CD8-positive, alpha-beta memory T cell (primary cell): ENCODE measurements at regions not wholly inside any gene's neighbourhood (a gene's known extent, or its start where the extent isn't known, plus 50 kb on each side); places are given as distances from the start of the nearest gene placed in this dataset.

Experiments used
- CTCF ChIA-PET: fragments of 350-600 bp; sonication (Branson Sonifier 250); formaldehyde crosslinking; loops from one replicate; lab custom pipeline; 2021; ENCODE audit warnings: antibody characterized with exemption; lab: Charles Lee
- POLR2A ChIA-PET: fragments of 350-600 bp; sonication (Branson Sonifier 250); formaldehyde crosslinking; loops from one replicate; lab custom pipeline; 2021; ENCODE audit warnings: antibody characterized with exemption; lab: Charles Lee
- DNase-seq, 5 donors: peaks; one replicate each; pipeline versions ENCODE4 v3.0.0 to v3.0.0-alpha.2; 2020 to 2022; ENCODE audit warnings: mixed read lengths in 1 of 5
- H3K27ac ChIP-seq: one replicate; pipeline ENCODE4 v1.7.0; 2013; ENCODE audit warnings: low read depth, mild to moderate bottlenecking, low read length, moderate library complexity
- H3K27me3 ChIP-seq: 2 replicates; pipeline ENCODE4 v1.7.0; 2013; ENCODE audit warnings: low read length, mild to moderate bottlenecking; ENCODE audit not compliant: insufficient read depth, poor library complexity, severe bottlenecking
- H3K36me3 ChIP-seq: 2 replicates; pipeline ENCODE4 v1.7.0; 2013; ENCODE audit warnings: mild to moderate bottlenecking, low read length, moderate library complexity; ENCODE audit not compliant: insufficient read depth
- H3K4me1 ChIP-seq: 2 replicates; pipeline ENCODE4 v1.7.0; 2013; ENCODE audit warnings: mild to moderate bottlenecking, low read length, moderate library complexity; ENCODE audit not compliant: insufficient read depth
- H3K4me3 ChIP-seq: 2 replicates; pipeline ENCODE4 v1.7.0; 2013; ENCODE audit warnings: mild to moderate bottlenecking, low read length
- H3K9me3 ChIP-seq: 2 replicates; pipeline ENCODE4 v1.7.0; 2013; ENCODE audit warnings: mild to moderate bottlenecking, low read length
- H3K27ac Mint-ChIP-seq, 8 donors: one replicate each; pipeline ENCODE4 v1.8.0; 2020 to 2021; ENCODE audit warnings: mixed read lengths in 8 of 8, mild to moderate bottlenecking in 6 of 8, inconsistent platforms in 3 of 8, moderate library complexity in 3 of 8
- H3K27me3 Mint-ChIP-seq, 2 donors: one replicate each; pipeline ENCODE4 v1.8.0; 2020 to 2021; ENCODE audit warnings: mixed read lengths in 2 of 2, mild to moderate bottlenecking in 1 of 2, moderate library complexity in 1 of 2
- H3K36me3 Mint-ChIP-seq, 3 donors: one replicate each; pipeline ENCODE4 v1.8.0; 2020 to 2021; ENCODE audit warnings: mixed read lengths in 3 of 3, inconsistent platforms in 1 of 3, mild to moderate bottlenecking in 1 of 3
- H3K4me1 Mint-ChIP-seq, 3 donors: one replicate each; pipeline ENCODE4 v1.8.0; 2020 to 2021; ENCODE audit warnings: mixed read lengths in 3 of 3, inconsistent platforms in 1 of 3, mild to moderate bottlenecking in 1 of 3
- H3K4me3 Mint-ChIP-seq, 7 donors: one replicate each; pipeline ENCODE4 v1.8.0; 2020 to 2021; ENCODE audit warnings: mixed read lengths in 7 of 7, mild to moderate bottlenecking in 6 of 7, moderate library complexity in 4 of 7, inconsistent platforms in 2 of 7
- H3K9me3 Mint-ChIP-seq, 5 donors: one replicate each; pipeline ENCODE4 v1.8.0; 2020 to 2022; ENCODE audit warnings: mixed read lengths in 5 of 5, mild to moderate bottlenecking in 3 of 5, moderate library complexity in 2 of 5, inconsistent platforms in 1 of 5

DNA sequence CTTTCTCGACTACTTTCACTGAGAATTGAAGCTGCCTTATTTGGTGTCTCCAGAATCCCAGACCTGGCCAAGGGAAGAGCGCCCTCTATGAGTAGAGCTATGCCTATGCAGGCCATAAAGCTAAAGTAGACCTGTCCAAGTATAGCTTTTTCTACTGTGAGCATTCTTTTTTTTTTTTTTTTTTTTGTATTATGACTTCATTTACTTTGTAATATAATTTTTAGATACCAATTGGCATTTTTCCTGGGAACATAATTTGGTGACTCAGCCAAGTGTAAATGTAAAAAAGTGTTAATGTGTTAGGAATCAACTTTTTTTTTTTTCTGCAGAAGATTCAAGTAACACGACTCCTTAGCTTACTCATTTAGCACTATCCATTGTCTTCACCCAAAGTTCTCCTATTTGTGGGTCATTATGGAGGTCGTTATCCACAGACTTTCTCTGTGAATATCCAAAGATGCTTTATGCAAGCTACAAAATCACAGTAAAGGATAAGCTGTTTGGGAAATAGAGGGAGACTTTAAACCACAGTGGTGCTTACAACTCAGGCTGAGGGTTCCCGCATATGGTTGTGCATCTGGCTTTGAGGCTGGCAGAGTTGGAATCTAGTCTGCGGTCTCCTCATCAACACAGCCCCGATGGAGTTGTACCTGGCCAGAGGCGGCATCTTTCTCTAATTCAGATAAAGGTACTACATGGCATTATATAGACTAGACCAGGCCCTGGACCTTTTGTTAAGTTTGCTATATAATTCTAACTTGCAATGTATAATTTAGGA is 1040.2 kb upstream of the SORCS1 start:
- Histone ChIP-seq H3K27me3 (no peaks in the 10 kb centered on the region), H3K9me3 (no peaks in the 10 kb centered on the region), H3K36me3 (no peaks in the 10 kb centered on the region), H3K4me3 (no peak overlapping the region), H3K4me1 (no peaks in the 10 kb centered on the region), H3K27ac (no peak overlapping the region)
- no peaks in the 10 kb centered on the region for H3K27me3 Mint-ChIP-seq
- POLR2A ChIA-PET = no interaction called here
- no peak for DNase-seq
- no peak overlapping the region for H3K27ac Mint-ChIP-seq
- peaks cover 2 to 22% (median 13%) of the 10 kb centered on the region in 5 donors for H3K9me3 Mint-ChIP-seq
- H3K4me1 Mint-ChIP-seq = no peaks in the 10 kb centered on the region
- peaks cover 0 to 2% (median 0%) of the 10 kb centered on the region in 3 donors for H3K36me3 Mint-ChIP-seq
- CTCF ChIA-PET = no interaction called here
- H3K4me3 Mint-ChIP-seq = no peak overlapping the region

DNA sequence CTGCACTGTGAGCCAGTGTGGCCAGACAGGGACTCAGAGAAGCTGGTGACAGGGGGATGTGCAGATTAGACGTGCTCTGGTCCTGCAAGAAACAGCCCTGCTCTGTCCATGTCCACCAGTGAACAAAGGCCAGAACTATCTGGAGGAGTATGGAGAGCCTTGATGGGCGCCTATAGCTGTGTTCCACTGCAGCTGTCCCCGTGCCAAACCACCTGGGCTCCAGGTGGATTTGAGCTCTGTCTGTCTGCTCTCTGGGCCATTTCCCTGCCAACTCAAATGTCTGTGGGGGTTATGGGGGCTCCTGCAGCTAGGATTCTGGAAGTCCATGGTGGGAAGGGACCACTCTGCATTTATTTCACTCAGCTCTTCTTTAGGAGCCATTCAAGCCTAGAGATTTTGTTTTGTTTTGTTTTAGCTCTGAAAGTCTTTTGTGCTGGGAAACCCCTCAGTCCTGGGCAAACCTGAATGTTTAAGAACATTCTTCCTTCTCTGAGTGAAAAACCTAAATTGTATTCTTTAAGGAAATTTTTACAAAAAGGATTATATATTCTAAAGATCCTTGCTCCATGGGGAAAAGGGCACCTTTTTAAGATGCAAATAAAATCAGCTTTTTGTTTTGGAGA is 1039.5 kb upstream of the SORCS1 start:
- ChIA-PET CTCF (no interaction called here), POLR2A (no interaction called here)
- DNase-seq = no peak
- H3K27me3 Mint-ChIP-seq = no peaks in the 10 kb centered on the region
- no peak overlapping the region for H3K4me3 Mint-ChIP-seq
- peaks cover 2 to 22% (median 12%) of the 10 kb centered on the region in 5 donors for H3K9me3 Mint-ChIP-seq
- Histone ChIP-seq H3K9me3 (no peaks in the 10 kb centered on the region), H3K4me3 (no peak overlapping the region), H3K27me3 (no peaks in the 10 kb centered on the region), H3K4me1 (no peaks in the 10 kb centered on the region), H3K36me3 (no peaks in the 10 kb centered on the region), H3K27ac (no peak overlapping the region)
- H3K27ac Mint-ChIP-seq = no peak overlapping the region
- H3K36me3 Mint-ChIP-seq = peaks cover 0 to 2% (median 0%) of the 10 kb centered on the region in 3 donors
- no peaks in the 10 kb centered on the region for H3K4me1 Mint-ChIP-seq

DNA sequence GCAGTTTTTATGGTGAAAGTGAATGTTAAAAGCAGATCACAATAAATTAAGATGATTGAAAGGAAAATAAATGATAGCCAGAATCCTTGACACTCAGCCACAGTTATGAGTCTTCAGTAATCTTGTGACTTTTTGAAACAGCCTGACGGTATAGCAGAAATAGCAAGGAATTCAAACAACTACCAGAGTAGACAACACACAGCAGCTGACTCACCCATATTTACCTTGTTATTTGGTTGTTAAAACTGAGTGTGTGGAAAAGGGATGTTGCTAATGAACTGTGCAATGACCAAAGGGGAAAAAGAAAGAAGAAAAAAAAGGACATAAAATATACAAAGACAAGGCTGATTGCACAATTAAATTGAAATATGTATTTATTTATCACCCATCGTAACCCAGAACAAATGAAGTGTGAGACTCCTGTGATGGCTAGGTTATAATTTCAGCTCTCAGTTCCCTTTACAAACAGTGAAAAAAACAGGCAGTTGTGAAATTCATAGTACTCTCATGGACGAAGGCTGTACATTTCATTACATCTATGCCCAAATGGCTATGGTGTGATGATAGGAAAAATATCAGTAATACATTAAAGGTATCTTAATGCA is 1023.0 kb upstream of the SORCS1 start:
- Histone ChIP-seq H3K27me3 (no peaks in the 10 kb centered on the region), H3K27ac (no peak overlapping the region), H3K36me3 (no peaks in the 10 kb centered on the region), H3K4me3 (no peak overlapping the region), H3K4me1 (no peaks in the 10 kb centered on the region), H3K9me3 (no peaks in the 10 kb centered on the region)
- peaks cover 8 to 30% (median 29%) of the 10 kb centered on the region in 5 donors for H3K9me3 Mint-ChIP-seq
- ChIA-PET POLR2A (no interaction called here), CTCF (no interaction called here)
- DNase-seq = no peak
- no peak overlapping the region for H3K27ac Mint-ChIP-seq
- H3K4me3 Mint-ChIP-seq = no peak overlapping the region
- H3K36me3 Mint-ChIP-seq = no peaks in the 10 kb centered on the region
- H3K4me1 Mint-ChIP-seq = no peaks in the 10 kb centered on the region
- H3K27me3 Mint-ChIP-seq = no peaks in the 10 kb centered on the region

DNA sequence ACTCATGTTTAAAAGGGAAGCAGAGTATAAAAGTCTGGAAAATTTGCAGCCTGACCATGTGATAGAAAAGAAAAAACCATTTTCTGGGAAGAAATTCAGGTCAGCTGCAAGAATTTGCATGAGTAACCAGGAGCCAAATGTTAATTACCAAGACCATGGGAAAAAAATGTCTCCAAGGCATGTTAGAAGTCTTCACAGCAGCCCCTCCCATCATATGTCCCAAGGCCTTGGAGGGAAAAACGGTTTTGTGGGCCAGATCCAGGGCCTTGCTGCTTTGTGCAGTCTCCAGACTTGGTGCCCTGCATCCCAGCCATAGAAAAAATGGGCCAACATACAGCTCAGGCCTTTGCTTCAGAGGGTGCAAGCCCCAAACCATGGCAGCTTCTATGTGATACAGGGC is 1019.6 kb upstream of the SORCS1 start:
- no peaks in the 10 kb centered on the region for H3K27me3 Mint-ChIP-seq
- no peak overlapping the region for H3K27ac Mint-ChIP-seq
- H3K36me3 Mint-ChIP-seq = no peaks in the 10 kb centered on the region

DNA sequence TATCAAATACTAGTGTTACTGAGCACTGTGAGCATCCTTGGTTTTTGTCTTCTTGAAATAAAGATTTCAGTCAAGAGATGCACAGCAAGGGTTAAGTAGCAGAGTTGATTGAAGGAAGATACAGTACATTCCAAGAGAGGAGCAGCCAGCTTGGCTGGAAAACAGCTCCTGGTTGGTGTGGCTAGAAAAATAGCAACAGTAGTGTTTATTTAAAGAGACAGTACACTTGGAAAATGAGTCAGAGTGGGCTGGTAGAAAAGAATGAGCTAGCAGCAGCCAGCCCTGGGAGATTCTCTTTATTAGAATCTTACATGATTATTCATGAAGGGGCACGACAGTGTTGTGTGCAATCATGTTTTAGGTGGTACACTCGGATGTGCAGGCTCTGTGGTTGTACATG is 1016.4 kb upstream of the SORCS1 start:
- H3K4me1 Mint-ChIP-seq = no peaks in the 10 kb centered on the region
- peaks cover 1 to 27% (median 22%) of the 10 kb centered on the region in 5 donors for H3K9me3 Mint-ChIP-seq
- no peaks in the 10 kb centered on the region for H3K36me3 Mint-ChIP-seq
- no peaks in the 10 kb centered on the region for H3K27me3 Mint-ChIP-seq
- Histone ChIP-seq H3K4me3 (no peak overlapping the region), H3K27me3 (no peaks in the 10 kb centered on the region), H3K9me3 (no peaks in the 10 kb centered on the region), H3K4me1 (no peaks in the 10 kb centered on the region), H3K36me3 (no peaks in the 10 kb centered on the region), H3K27ac (no peak overlapping the region)
- H3K4me3 Mint-ChIP-seq = no peak overlapping the region
- no peak for DNase-seq
- POLR2A ChIA-PET = no interaction called here
- CTCF ChIA-PET = no interaction called here
- no peak overlapping the region for H3K27ac Mint-ChIP-seq

More for the DNA sequence above, 1019.6 kb upstream of the SORCS1 start:
- Mint-ChIP-seq H3K9me3 (peaks cover 8 to 35% (median 29%) of the 10 kb centered on the region in 5 donors), H3K4me3 (no peak overlapping the region), H3K4me1 (no peaks in the 10 kb centered on the region)
- ChIA-PET CTCF (no interaction called here), POLR2A (no interaction called here)
- Histone ChIP-seq H3K27ac (no peak overlapping the region), H3K4me3 (no peak overlapping the region), H3K9me3 (no peaks in the 10 kb centered on the region), H3K4me1 (no peaks in the 10 kb centered on the region), H3K36me3 (no peaks in the 10 kb centered on the region), H3K27me3 (no peaks in the 10 kb centered on the region)
- DNase-seq = no peak

DNA sequence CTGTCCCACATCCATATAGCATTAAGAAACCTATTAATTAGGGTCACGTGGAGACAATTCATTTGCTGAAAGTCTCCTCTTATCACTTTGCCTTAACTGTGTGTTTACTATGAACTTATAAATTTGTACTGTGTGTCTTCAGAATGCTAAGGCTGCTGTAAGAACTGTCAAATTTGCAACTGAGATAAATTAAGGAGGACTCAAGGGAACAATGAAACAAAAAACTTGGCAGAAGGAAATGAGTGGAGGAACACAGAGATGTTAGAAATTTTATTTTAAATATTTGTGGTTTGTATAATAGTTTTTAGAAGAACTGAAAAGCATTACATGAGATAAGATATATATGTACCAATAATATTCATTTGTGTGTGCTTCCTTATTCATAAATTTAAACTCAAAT is 1005.3 kb upstream of the SORCS1 start:
- no peaks in the 10 kb centered on the region for H3K27me3 Mint-ChIP-seq
- no peak overlapping the region for H3K27ac Mint-ChIP-seq
- no peak overlapping the region for H3K4me3 Mint-ChIP-seq
- H3K9me3 ChIP-seq = no peaks in the 10 kb centered on the region
- no peaks in the 10 kb centered on the region for H3K27me3 ChIP-seq
- no peaks in the 10 kb centered on the region for H3K4me1 ChIP-seq
- H3K36me3 ChIP-seq = no peaks in the 10 kb centered on the region
- ChIA-PET POLR2A (no interaction called here), CTCF (no interaction called here)
- H3K36me3 Mint-ChIP-seq = no peaks in the 10 kb centered on the region
- H3K9me3 Mint-ChIP-seq = peaks cover 2 to 42% (median 13%) of the 10 kb centered on the region in 5 donors
- no peak for DNase-seq
- H3K4me1 Mint-ChIP-seq = no peaks in the 10 kb centered on the region
- no peak overlapping the region for H3K4me3 ChIP-seq
- H3K27ac ChIP-seq = no peak overlapping the region

DNA sequence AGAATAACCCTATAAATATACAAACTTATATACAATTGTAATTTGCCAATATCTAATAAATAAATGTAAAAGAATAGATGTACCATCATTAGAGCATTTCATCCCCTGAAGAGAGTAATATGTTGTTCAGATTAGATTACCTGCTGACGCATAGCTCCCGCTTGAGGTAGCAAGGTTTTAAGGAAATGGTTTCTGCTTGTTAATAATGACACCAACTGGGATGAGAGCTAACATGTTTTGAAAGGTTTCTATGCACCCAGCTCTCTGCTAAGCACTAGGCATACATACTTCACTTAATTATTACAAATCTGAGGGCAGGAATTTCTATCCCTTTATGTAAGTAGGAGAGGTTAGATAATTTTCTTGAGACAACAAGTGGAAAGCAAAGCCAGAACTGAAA is 1003.3 kb upstream of the SORCS1 start:
- no peaks in the 10 kb centered on the region for H3K4me1 Mint-ChIP-seq
- H3K4me1 ChIP-seq = no peaks in the 10 kb centered on the region
- no peak overlapping the region for H3K4me3 Mint-ChIP-seq
- no peaks in the 10 kb centered on the region for H3K36me3 ChIP-seq
- no peak overlapping the region for H3K27ac ChIP-seq
- H3K27me3 ChIP-seq = no peaks in the 10 kb centered on the region
- H3K36me3 Mint-ChIP-seq = no peaks in the 10 kb centered on the region
- no peak overlapping the region for H3K27ac Mint-ChIP-seq
- no peak overlapping the region for H3K4me3 ChIP-seq
- H3K9me3 Mint-ChIP-seq = peaks cover 0 to 46% (median 10%) of the 10 kb centered on the region in 5 donors
- ChIA-PET CTCF (no interaction called here), POLR2A (no interaction called here)
- H3K9me3 ChIP-seq = no peaks in the 10 kb centered on the region
- H3K27me3 Mint-ChIP-seq = no peaks in the 10 kb centered on the region
- no peak for DNase-seq

DNA sequence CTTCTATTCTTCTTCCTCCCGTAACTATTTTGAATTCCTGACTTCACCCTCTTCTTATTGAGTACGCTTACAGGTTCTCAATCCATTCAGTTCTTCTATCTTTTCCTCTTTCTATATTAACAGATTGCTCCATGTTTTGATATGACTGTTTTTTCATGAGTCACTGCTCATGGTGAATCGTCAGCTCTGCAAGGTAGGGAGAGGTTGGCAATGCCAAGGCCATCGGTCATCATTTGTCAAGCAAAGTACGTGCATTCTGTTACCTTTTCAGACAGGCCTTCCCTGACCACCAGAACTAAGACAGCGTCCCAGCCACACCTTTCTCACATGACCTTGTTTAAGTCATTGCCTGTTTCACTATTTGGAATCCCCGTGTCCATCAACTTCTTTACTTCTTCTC is 1001.9 kb upstream of the SORCS1 start:
- H3K27me3 ChIP-seq = no peaks in the 10 kb centered on the region
- no peak overlapping the region for H3K27ac ChIP-seq
- ChIA-PET CTCF (no interaction called here), POLR2A (no interaction called here)
- no peaks in the 10 kb centered on the region for H3K4me1 ChIP-seq
- no peak overlapping the region for H3K4me3 Mint-ChIP-seq
- H3K36me3 Mint-ChIP-seq = no peaks in the 10 kb centered on the region
- no peaks in the 10 kb centered on the region for H3K27me3 Mint-ChIP-seq
- H3K4me1 Mint-ChIP-seq = no peaks in the 10 kb centered on the region
- H3K4me3 ChIP-seq = no peak overlapping the region
- no peak overlapping the region for H3K27ac Mint-ChIP-seq
- H3K9me3 Mint-ChIP-seq = peaks cover 0 to 44% (median 10%) of the 10 kb centered on the region in 5 donors
- H3K36me3 ChIP-seq = no peaks in the 10 kb centered on the region
- no peak for DNase-seq
- H3K9me3 ChIP-seq = no peaks in the 10 kb centered on the region
